Heart left ventricle (tissue), 16 donors: ENCODE measurements at regions not wholly inside any gene's neighbourhood (a gene's known extent, or its start where the extent isn't known, plus 50 kb on each side); places are given as distances from the start of the nearest gene placed in this dataset.

Experiments used
- ATAC-seq, 4 donors: fragments of 200-7000 bp; cut with Tn5 transposase; one replicate each; pipeline ENCODE4 v1.9.1; 2020 to 2022; ENCODE audit warnings: moderate library complexity in 4 of 4, mild to moderate bottlenecking in 3 of 4, moderate number of reproducible peaks in 1 of 4
- DNase-seq, 5 donors: peaks; one replicate each; pipeline ENCODE4 v3.0.0-alpha.2; 2020
- H3K27ac ChIP-seq, 12 donors: fragments of 200-600 bp; sonication (generic) in 4 of 12; one replicate each; pipeline versions ENCODE4 v1.5.0 to v1.8.0; 2016 to 2022; ENCODE audit warnings: mild to moderate bottlenecking in 2 of 12
- H3K27me3 ChIP-seq, 9 donors: fragments of 200-600 bp; sonication (generic) in 2 of 9; one replicate each; pipeline versions ENCODE4 v1.5.1 to v1.8.0; 2016 to 2022; ENCODE audit warnings: mild to moderate bottlenecking in 3 of 9
- H3K36me3 ChIP-seq, 9 donors: fragments of 200-600 bp; sonication (generic) in 2 of 9; one replicate each; pipeline versions ENCODE4 v1.5.0 to v1.8.0; 2018 to 2022; ENCODE audit warnings: mild to moderate bottlenecking in 2 of 9
- H3K4me1 ChIP-seq, 12 donors: fragments of 200-600 bp; sonication (generic) in 4 of 12; one replicate each; pipeline versions ENCODE4 v1.5.0 to v1.8.0; 2016 to 2022; ENCODE audit warnings: mild to moderate bottlenecking in 3 of 12
- H3K4me3 ChIP-seq, 12 donors: fragments of 200-600 bp; sonication (generic) in 4 of 12; one replicate each; pipeline versions ENCODE4 v1.5.0 to v1.8.0; 2017 to 2022; ENCODE audit warnings: mild to moderate bottlenecking in 9 of 12, moderate library complexity in 4 of 12
- H3K9me3 ChIP-seq, 12 donors: fragments of 200-600 bp; sonication (generic) in 4 of 12; one replicate each; pipeline versions ENCODE4 v1.5.0 to v1.8.0; 2016 to 2022; ENCODE audit warnings: mild to moderate bottlenecking in 1 of 12
- POLR2A ChIP-seq, 2 donors: fragments of 450-650 bp; IDR thresholded peaks; one replicate each; pipeline ENCODE4 v1.6.1; 2017; ENCODE audit warnings: antibody characterized with exemption in 2 of 2, mild to moderate bottlenecking in 2 of 2, moderate library complexity in 2 of 2
- WGBS, 4 donors: extraction: QIAGEN DNeasy Blood & Tissue Kit in 2 of 4; methylation state at CpG; one replicate each; pipeline versions ENCODE4 v1.1.5 to v1.1.7; 2013 to 2018; 5-methylcytosine and 5-hydroxymethylcytosine counted together
- intact Hi-C, 10 donors: fragments of 100-400 bp; cut with DNase I; formaldehyde crosslinking; loops; one replicate each; pipeline versions ENCODE4 v1.11.1 to v1.14.2; 2022
- TF ChIP-seq, protein P1 (sequence below), 12 donors: fragments of 200-600 bp; sonication (generic) in 4 of 12; IDR thresholded peaks; one replicate each; pipeline versions ENCODE4 v1.5.0 to v1.8.0; 2018 to 2022; ENCODE audit warnings: antibody characterized with exemption in 12 of 12, mild to moderate bottlenecking in 5 of 12
- donor health status: ischemic (EF 13 %, LVEDD 7.1; RV severe dilation, severe dysfunction).
- donor health status: healthy with polysubstance abuse.
- donor health status: DM: no; HTN: yes; CAD: no.
- donor health status: DM: no; HTN: no; CAD: no.
- donor health status: ischemic (EF 25% LVEDD 6.9; RV normal size, moderate dysfunction).
- donor health status: ischemic (EF 25% LVEDD 5.7; RV mildly dilated, moderate dysfunction).
- donor health status: healthy.
- donor health status: DM: yes; HTN: yes; CAD: no.
- donor health status: ischemic (EF 35%, LVEDD 5.7; RV mildly dilated, moderate dysfunction).
- donor health status: nonischemic (EF 11% LVEDD 7.7; RV severe dilation, severe dysfunction).
- donor health status: DM: yes; HTN: yes; CAD: no.
- donor health status: PGD.
- donor health status: ischemic (EF 29% LVEDD 5.4; RV normal size, mild dysfunction).
- donor health status: nonischemic (EF 23%, LVEDD 6.1; RV moderate dilation, normal function).

- WGBS, 4 donors: 84 to 93% (median 92%) methylated on average over 1 of the region's 1 CpG
- DNase-seq: no peak
- intact Hi-C loops: no loop called here
These were observed 220.8 kb upstream of the UBE2E3 start for GRCh38 chr2:180759631-180760030.

GRCh38 chr2:180753809-180754761, 226.3 kb upstream of the UBE2E3 start:
- Histone ChIP-seq H3K36me3 (no peaks in the 10 kb centered on the region), H3K4me1 (no peaks in the 10 kb centered on the region), H3K9me3 (no peaks in the 10 kb centered on the region), H3K27me3 (no peaks in the 10 kb centered on the region), H3K27ac (no peak overlapping the region), H3K4me3 (no peak overlapping the region)
- no peak for DNase-seq
- intact Hi-C loops: no loop called here
- WGBS, 4 donors: 85 to 90% (median 88%) methylated on average over 5 of the region's 5 CpGs
- ATAC-seq: no peak
- TF ChIP-seq, protein P1, sequence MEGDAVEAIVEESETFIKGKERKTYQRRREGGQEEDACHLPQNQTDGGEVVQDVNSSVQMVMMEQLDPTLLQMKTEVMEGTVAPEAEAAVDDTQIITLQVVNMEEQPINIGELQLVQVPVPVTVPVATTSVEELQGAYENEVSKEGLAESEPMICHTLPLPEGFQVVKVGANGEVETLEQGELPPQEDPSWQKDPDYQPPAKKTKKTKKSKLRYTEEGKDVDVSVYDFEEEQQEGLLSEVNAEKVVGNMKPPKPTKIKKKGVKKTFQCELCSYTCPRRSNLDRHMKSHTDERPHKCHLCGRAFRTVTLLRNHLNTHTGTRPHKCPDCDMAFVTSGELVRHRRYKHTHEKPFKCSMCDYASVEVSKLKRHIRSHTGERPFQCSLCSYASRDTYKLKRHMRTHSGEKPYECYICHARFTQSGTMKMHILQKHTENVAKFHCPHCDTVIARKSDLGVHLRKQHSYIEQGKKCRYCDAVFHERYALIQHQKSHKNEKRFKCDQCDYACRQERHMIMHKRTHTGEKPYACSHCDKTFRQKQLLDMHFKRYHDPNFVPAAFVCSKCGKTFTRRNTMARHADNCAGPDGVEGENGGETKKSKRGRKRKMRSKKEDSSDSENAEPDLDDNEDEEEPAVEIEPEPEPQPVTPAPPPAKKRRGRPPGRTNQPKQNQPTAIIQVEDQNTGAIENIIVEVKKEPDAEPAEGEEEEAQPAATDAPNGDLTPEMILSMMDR (IDR thresholded peaks at IDR 0.05): no peak
- TF ChIP-seq POLR2A (IDR thresholded peaks at IDR 0.05): no peak

More at GRCh38 chr2:180759631-180760030, 220.8 kb upstream of the UBE2E3 start:
- H3K27me3 ChIP-seq: peaks cover 0 to 3% (median 0%) of the 10 kb centered on the region in 9 donors
- no peak overlapping the region for H3K4me3 ChIP-seq
- no peaks in the 10 kb centered on the region for H3K9me3 ChIP-seq
- H3K36me3 ChIP-seq: no peaks in the 10 kb centered on the region
- ATAC-seq: no peak
- H3K4me1 ChIP-seq: no peaks in the 10 kb centered on the region
- TF ChIP-seq, protein P1 (IDR thresholded peaks at IDR 0.05): no peak
- TF ChIP-seq POLR2A (IDR thresholded peaks at IDR 0.05): no peak
- H3K27ac ChIP-seq: no peak overlapping the region

GRCh38 chr2:180751306-180751920, 229.0 kb upstream of the UBE2E3 start:
- TF ChIP-seq, protein P1 (IDR thresholded peaks at IDR 0.05): no peak
- TF ChIP-seq POLR2A (IDR thresholded peaks at IDR 0.05): no peak
- Histone ChIP-seq H3K4me1 (no peaks in the 10 kb centered on the region), H3K27me3 (no peaks in the 10 kb centered on the region), H3K27ac (no peak overlapping the region), H3K4me3 (no peak overlapping the region), H3K9me3 (no peaks in the 10 kb centered on the region), H3K36me3 (no peaks in the 10 kb centered on the region)
- intact Hi-C loops: no loop called here
- no peak for ATAC-seq
- 84 to 92% (median 89%) methylated on average over 4 of the region's 4 CpGs for WGBS, 4 donors
- DNase-seq: no peak

DNA sequence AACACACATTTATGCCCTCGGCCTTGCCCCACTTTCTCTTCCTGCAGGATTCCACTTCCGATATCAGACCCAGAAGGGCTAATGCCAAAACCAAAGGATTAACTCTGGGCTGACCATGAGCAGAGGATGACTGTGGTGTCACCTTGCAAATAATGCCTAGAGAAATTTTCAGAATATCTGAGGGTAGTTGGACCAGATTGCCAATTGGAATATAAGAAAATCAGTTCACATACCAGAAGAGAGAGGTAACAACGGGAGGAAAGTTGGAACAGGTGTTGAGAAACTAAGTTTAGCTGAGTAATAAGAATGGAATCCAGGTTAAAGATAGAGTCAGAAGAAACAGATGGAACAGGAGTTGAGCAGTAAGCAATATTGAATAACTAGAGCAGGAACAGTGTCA, 232.7 kb upstream of the UBE2E3 start:
- WGBS, 4 donors: 54 to 71% (median 64%) methylated on average over 3 of the region's 3 CpGs
- Histone ChIP-seq H3K27ac (no peak overlapping the region), H3K4me1 (no peaks in the 10 kb centered on the region), H3K36me3 (no peaks in the 10 kb centered on the region), H3K27me3 (no peaks in the 10 kb centered on the region), H3K4me3 (no peak overlapping the region), H3K9me3 (no peaks in the 10 kb centered on the region)
- ATAC-seq: no peak
- TF ChIP-seq, protein P1 (IDR thresholded peaks at IDR 0.05): no peak
- intact Hi-C loops: no loop called here
- DNase-seq: no peak
